Vagina (tissue), 2 donors: ENCODE measurements at regions not wholly inside any gene's neighbourhood (a gene's known extent, or its start where the extent isn't known, plus 50 kb on each side); places are given as distances from the start of the nearest gene placed in this dataset.

Experiments
- POLR2A ChIP-seq, 2 donors: fragments of 450-650 bp; IDR thresholded peaks; one replicate each; pipeline ENCODE4 v1.6.1; 2017; ENCODE audit warnings: antibody characterized with exemption in 2 of 2, mild to moderate bottlenecking in 2 of 2, moderate library complexity in 2 of 2
- POLR2AphosphoS5 ChIP-seq, 2 donors: sonication (generic); formaldehyde crosslinking; IDR thresholded peaks; one replicate each; pipeline ENCODE4 v1.9.0; 2017; ENCODE audit warnings: antibody characterized with exemption in 2 of 2, mild to moderate bottlenecking in 2 of 2, low read depth in 1 of 2; ENCODE audit not compliant: insufficient read depth in 1 of 2
- TF ChIP-seq, protein P1 (sequence below), 3 experiments: fragments of 450-650 bp in 2 of 3; fragments of 200-600 bp in 1 of 3; sonication (generic) in 1 of 3; IDR thresholded peaks; one replicate each; pipeline ENCODE4 v1.5.1; 2017 to 2019; ENCODE audit warnings: antibody characterized with exemption in 3 of 3, mild to moderate bottlenecking in 2 of 3, moderate library complexity in 2 of 3

DNA sequence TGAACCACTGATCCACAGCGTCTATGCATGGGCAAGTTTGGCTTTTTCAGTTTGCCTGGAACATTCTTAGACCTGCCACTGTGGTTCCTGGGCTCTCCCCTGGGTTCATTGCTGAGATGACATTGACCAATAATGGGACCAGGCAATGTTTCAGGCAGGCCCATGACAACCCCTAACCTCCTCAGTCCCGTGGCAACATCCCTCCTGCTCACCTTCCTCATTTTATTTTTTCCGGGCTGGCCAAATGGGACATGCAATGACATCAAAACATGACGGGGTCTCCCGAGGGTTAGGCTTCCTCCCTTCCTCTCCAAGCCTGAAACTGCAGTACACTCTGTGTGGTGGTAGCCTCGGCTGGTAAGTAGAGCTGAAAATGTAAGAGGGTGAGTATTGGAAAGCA lies 234.0 kb upstream of the RREB1 start:
- TF ChIP-seq POLR2A (IDR thresholded peaks at IDR 0.05) (no peak), POLR2AphosphoS5 (IDR thresholded peaks at IDR 0.05; ENCODE audit: insufficient read depth in 1 of 2, low read depth in 1 of 2) (no peak)
- TF ChIP-seq, protein P1, sequence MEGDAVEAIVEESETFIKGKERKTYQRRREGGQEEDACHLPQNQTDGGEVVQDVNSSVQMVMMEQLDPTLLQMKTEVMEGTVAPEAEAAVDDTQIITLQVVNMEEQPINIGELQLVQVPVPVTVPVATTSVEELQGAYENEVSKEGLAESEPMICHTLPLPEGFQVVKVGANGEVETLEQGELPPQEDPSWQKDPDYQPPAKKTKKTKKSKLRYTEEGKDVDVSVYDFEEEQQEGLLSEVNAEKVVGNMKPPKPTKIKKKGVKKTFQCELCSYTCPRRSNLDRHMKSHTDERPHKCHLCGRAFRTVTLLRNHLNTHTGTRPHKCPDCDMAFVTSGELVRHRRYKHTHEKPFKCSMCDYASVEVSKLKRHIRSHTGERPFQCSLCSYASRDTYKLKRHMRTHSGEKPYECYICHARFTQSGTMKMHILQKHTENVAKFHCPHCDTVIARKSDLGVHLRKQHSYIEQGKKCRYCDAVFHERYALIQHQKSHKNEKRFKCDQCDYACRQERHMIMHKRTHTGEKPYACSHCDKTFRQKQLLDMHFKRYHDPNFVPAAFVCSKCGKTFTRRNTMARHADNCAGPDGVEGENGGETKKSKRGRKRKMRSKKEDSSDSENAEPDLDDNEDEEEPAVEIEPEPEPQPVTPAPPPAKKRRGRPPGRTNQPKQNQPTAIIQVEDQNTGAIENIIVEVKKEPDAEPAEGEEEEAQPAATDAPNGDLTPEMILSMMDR (IDR thresholded peaks at IDR 0.05): no peak
